Astrocyte (in vitro differentiated cells and primary cell): ENCODE measurements at regions not wholly inside any gene's neighbourhood (a gene's known extent, or its start where the extent isn't known, plus 50 kb on each side); places are given as distances from the start of the nearest gene placed in this dataset.

Source experiments
- DNase-seq: peaks from one replicate; pipeline ENCODE4 v3.0.0-alpha.2; 2010; ENCODE audit warnings: low read depth
- FAIRE-seq: peaks from 2 replicates; lab custom pipeline; 2011; peaks lifted over from hg19 to GRCh38; lab: Jason Lieb, UNC
- H2AFZ ChIP-seq: 2 replicates; pipeline ENCODE4 v1.6.0; 2012; ENCODE audit warnings: low read depth, low read length, inconsistent platforms
- H3K27ac ChIP-seq: 2 replicates; pipeline ENCODE4 v1.5.1; 2011; ENCODE audit warnings: low read depth, low read length, inconsistent platforms
- H3K27me3 ChIP-seq: 2 replicates; pipeline ENCODE4 v1.6.0; 2011; ENCODE audit warnings: low read length, inconsistent platforms; ENCODE audit not compliant: insufficient read depth
- H3K36me3 ChIP-seq: 2 replicates; pipeline ENCODE4 v1.5.1; 2011; ENCODE audit warnings: low read length, inconsistent platforms; ENCODE audit not compliant: insufficient read depth
- H3K4me1 ChIP-seq: 2 replicates; pipeline ENCODE4 v1.5.1; 2011; ENCODE audit warnings: low read length, inconsistent platforms; ENCODE audit not compliant: insufficient read depth
- H3K4me2 ChIP-seq: 2 replicates; pipeline ENCODE4 v1.6.0; 2012; ENCODE audit warnings: low read length, inconsistent platforms
- H3K4me3 ChIP-seq: 2 replicates; pipeline ENCODE4 v1.5.1; 2011; ENCODE audit warnings: low read depth, mild to moderate bottlenecking, low read length, inconsistent platforms; ENCODE audit not compliant: insufficient read depth
- H3K79me2 ChIP-seq: 2 replicates; pipeline ENCODE4 v1.6.0; 2012; ENCODE audit warnings: mild to moderate bottlenecking, low read length, inconsistent platforms; ENCODE audit not compliant: insufficient read depth
- H3K9ac ChIP-seq: 2 replicates; pipeline ENCODE4 v1.6.0; 2012; ENCODE audit warnings: mild to moderate bottlenecking, low read length, inconsistent platforms
- H3K9me3 ChIP-seq: 2 replicates; pipeline ENCODE4 v1.5.1; 2012; ENCODE audit warnings: low read depth, mild to moderate bottlenecking, low read length, inconsistent platforms; ENCODE audit not compliant: insufficient read depth
- H4K20me1 ChIP-seq: 2 replicates; pipeline ENCODE4 v1.6.0; 2012; ENCODE audit warnings: low read length, inconsistent platforms; ENCODE audit not compliant: insufficient read depth
- H3K27ac Mint-ChIP-seq: one replicate; pipeline ENCODE4 v1.8.0; 2021; ENCODE audit warnings: mild to moderate bottlenecking, mixed read lengths; ENCODE audit not compliant: unreplicated experiment
- H3K27me3 Mint-ChIP-seq: one replicate; pipeline ENCODE4 v1.8.0; 2021; ENCODE audit warnings: low read depth, mixed read lengths; ENCODE audit not compliant: unreplicated experiment
- H3K36me3 Mint-ChIP-seq: one replicate; pipeline ENCODE4 v1.8.0; 2021; ENCODE audit warnings: low read depth, mixed read lengths; ENCODE audit not compliant: unreplicated experiment
- H3K4me1 Mint-ChIP-seq: one replicate; pipeline ENCODE4 v1.8.0; 2021; ENCODE audit warnings: low read depth, mixed read lengths; ENCODE audit not compliant: unreplicated experiment
- H3K4me3 Mint-ChIP-seq: one replicate; pipeline ENCODE4 v1.8.0; 2021; ENCODE audit warnings: mild to moderate bottlenecking, moderate library complexity, mixed read lengths; ENCODE audit not compliant: unreplicated experiment
- H3K9me3 Mint-ChIP-seq: one replicate; pipeline ENCODE4 v1.8.0; 2021; ENCODE audit warnings: mild to moderate bottlenecking, mixed read lengths; ENCODE audit not compliant: unreplicated experiment
- CTCF ChIP-seq: IDR thresholded peaks from 2 replicates; pipeline ENCODE4 v1.5.1; 2011; ENCODE audit warnings: low read depth, mild to moderate bottlenecking, inconsistent platforms, low read length, moderate library complexity; ENCODE audit not compliant: insufficient read depth
- EZH2 ChIP-seq: IDR thresholded peaks from 2 replicates; pipeline ENCODE4 v1.6.1; 2012; ENCODE audit warnings: mild to moderate bottlenecking, low read length, inconsistent platforms; ENCODE audit not compliant: insufficient read depth

- H3K9me3 ChIP-seq = no peaks in the 10 kb centered on the region
- no peak overlapping the region for H2AFZ ChIP-seq
- H3K4me3 Mint-ChIP-seq = no peak overlapping the region
- H3K27ac ChIP-seq = no peak overlapping the region
- H3K27me3 Mint-ChIP-seq = peaks cover 59% of the 10 kb centered on the region
- peaks cover 8% of the 10 kb centered on the region for H3K4me1 Mint-ChIP-seq
- peaks cover 8% of the 10 kb centered on the region for H3K36me3 Mint-ChIP-seq
- peaks cover 51% of the 10 kb centered on the region for H3K27me3 ChIP-seq
- no peak overlapping the region for H3K27ac Mint-ChIP-seq
- FAIRE-seq (no peak), DNase-seq (no peak)
- H4K20me1 ChIP-seq = no peaks in the 10 kb centered on the region
- no peak overlapping the region for H3K4me2 ChIP-seq
- TF ChIP-seq CTCF = no peak
- TF ChIP-seq EZH2 = no peak
- H3K9me3 Mint-ChIP-seq = peaks cover 2% of the 10 kb centered on the region
- H3K4me3 ChIP-seq = no peak overlapping the region
- no peak overlapping the region for H3K9ac ChIP-seq
- no peaks in the 10 kb centered on the region for H3K4me1 ChIP-seq
- H3K36me3 ChIP-seq = no peaks in the 10 kb centered on the region
- no peaks in the 10 kb centered on the region for H3K79me2 ChIP-seq
Measured at GRCh38 chr15:70539912-70540530, 223.3 kb downstream of the UACA start.

GRCh38 chr15:70539409-70539808 is 223.9 kb downstream of the UACA start:
- Mint-ChIP-seq H3K36me3 (peaks cover 8% of the 10 kb centered on the region), H3K27me3 (peaks cover 65% of the 10 kb centered on the region), H3K9me3 (peaks cover 2% of the 10 kb centered on the region), H3K4me3 (no peak overlapping the region), H3K27ac (no peak overlapping the region), H3K4me1 (peaks cover 8% of the 10 kb centered on the region)
- H3K27ac ChIP-seq = no peak overlapping the region
- no peak for TF ChIP-seq CTCF
- TF ChIP-seq EZH2 = no peak
- no peak overlapping the region for H3K4me3 ChIP-seq
- no peaks in the 10 kb centered on the region for H4K20me1 ChIP-seq
- H3K4me2 ChIP-seq = no peak overlapping the region
- H3K4me1 ChIP-seq = no peaks in the 10 kb centered on the region
- no peak overlapping the region for H2AFZ ChIP-seq
- no peak overlapping the region for H3K9ac ChIP-seq
- H3K9me3 ChIP-seq = no peaks in the 10 kb centered on the region
- H3K27me3 ChIP-seq = peaks cover 57% of the 10 kb centered on the region
- no peaks in the 10 kb centered on the region for H3K36me3 ChIP-seq
- FAIRE-seq (no peak), DNase-seq (no peak)
- no peaks in the 10 kb centered on the region for H3K79me2 ChIP-seq

- Histone ChIP-seq H3K27me3 (peaks cover 56% of the 10 kb centered on the region), H3K9ac (no peak overlapping the region), H4K20me1 (no peaks in the 10 kb centered on the region), H3K4me1 (no peaks in the 10 kb centered on the region), H3K4me3 (no peak overlapping the region), H3K36me3 (no peaks in the 10 kb centered on the region), H3K4me2 (no peak overlapping the region), H3K27ac (no peak overlapping the region), H3K79me2 (no peaks in the 10 kb centered on the region), H2AFZ (no peak overlapping the region), H3K9me3 (no peaks in the 10 kb centered on the region)
- H3K27ac Mint-ChIP-seq = no peak overlapping the region
- H3K4me1 Mint-ChIP-seq = peaks cover 8% of the 10 kb centered on the region
- H3K4me3 Mint-ChIP-seq = no peak overlapping the region
- H3K9me3 Mint-ChIP-seq = peaks cover 2% of the 10 kb centered on the region
- peaks cover 8% of the 10 kb centered on the region for H3K36me3 Mint-ChIP-seq
- no peak for TF ChIP-seq EZH2
- TF ChIP-seq CTCF = no peak
- FAIRE-seq (no peak), DNase-seq (no peak)
- peaks cover 68% of the 10 kb centered on the region for H3K27me3 Mint-ChIP-seq
Measured at GRCh38 chr15:70538278-70538677, 225.1 kb downstream of the UACA start.
